ENCODE measurements at regions not wholly inside any gene's neighbourhood (a gene's known extent, or its start where the extent isn't known, plus 50 kb on each side); places are given as distances from the start of the nearest gene placed in this dataset.

GRCh38 chr6:62714112-62714511, 428.1 kb upstream of the KHDRBS2 start:
- no peak for TF ChIP-seq CTCF (IDR thresholded peaks at IDR 0.05; ENCODE audit: insufficient read depth, low read length)
- no peak for TF ChIP-seq GABPA (IDR thresholded peaks at IDR 0.05; ENCODE audit: low read depth)
- TF ChIP-seq POLR2AphosphoS5 (IDR thresholded peaks at IDR 0.05; ENCODE audit: low read depth), result no peak
- TF ChIP-seq REST (IDR thresholded peaks at IDR 0.05; ENCODE audit: insufficient replicate concordance, low read depth), result no peak
